ENCODE measurements at regions not wholly inside any gene's neighbourhood (a gene's known extent, or its start where the extent isn't known, plus 50 kb on each side); places are given as distances from the start of the nearest gene placed in this dataset.

DNA sequence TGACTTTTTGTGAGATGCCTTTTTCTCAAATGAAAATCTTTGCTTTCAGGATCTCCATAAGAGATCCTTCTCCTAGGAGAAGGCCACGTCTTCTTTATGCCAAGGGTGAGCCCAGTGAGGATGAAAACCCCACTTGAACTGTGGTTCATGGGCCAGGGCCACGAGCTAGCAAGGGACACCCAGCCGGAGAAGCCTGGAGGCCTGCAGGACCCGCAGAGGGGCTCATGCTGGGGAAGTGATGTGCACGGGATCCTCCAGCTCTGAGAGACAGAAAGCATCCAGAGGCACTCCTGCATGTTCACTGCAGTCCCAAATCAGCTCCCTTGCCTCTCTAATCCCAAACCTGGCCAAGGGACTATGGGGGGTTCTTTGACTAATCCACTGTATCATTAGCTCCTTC, 168.9 kb downstream of the UQCRFS1 start:
- TF ChIP-seq, protein P1, sequence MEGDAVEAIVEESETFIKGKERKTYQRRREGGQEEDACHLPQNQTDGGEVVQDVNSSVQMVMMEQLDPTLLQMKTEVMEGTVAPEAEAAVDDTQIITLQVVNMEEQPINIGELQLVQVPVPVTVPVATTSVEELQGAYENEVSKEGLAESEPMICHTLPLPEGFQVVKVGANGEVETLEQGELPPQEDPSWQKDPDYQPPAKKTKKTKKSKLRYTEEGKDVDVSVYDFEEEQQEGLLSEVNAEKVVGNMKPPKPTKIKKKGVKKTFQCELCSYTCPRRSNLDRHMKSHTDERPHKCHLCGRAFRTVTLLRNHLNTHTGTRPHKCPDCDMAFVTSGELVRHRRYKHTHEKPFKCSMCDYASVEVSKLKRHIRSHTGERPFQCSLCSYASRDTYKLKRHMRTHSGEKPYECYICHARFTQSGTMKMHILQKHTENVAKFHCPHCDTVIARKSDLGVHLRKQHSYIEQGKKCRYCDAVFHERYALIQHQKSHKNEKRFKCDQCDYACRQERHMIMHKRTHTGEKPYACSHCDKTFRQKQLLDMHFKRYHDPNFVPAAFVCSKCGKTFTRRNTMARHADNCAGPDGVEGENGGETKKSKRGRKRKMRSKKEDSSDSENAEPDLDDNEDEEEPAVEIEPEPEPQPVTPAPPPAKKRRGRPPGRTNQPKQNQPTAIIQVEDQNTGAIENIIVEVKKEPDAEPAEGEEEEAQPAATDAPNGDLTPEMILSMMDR (conservative IDR thresholded peaks at IDR 0.05; ENCODE audit: low read length), result no peak
- TF ChIP-seq EZH2phosphoT487 (IDR thresholded peaks at IDR 0.05; ENCODE audit: borderline replicate concordance), result no peak

Data from Loucy (cell line).